NCI-H226 (cell line): ENCODE measurements at regions not wholly inside any gene's neighbourhood (a gene's known extent, or its start where the extent isn't known, plus 50 kb on each side); places are given as distances from the start of the nearest gene placed in this dataset.
A peak's percentile ranks its signal among the peaks of the same experiment; 100 is the strongest.
"Not testable (repeated sequence)": the region's sequence is repeated elsewhere in the genome, so short reads cannot be mapped to it uniquely, and the experiment has no call there.

Source experiments
- DNase-seq: peaks from one replicate; pipeline ENCODE4 v3.0.0-alpha.2; 2015

DNA sequence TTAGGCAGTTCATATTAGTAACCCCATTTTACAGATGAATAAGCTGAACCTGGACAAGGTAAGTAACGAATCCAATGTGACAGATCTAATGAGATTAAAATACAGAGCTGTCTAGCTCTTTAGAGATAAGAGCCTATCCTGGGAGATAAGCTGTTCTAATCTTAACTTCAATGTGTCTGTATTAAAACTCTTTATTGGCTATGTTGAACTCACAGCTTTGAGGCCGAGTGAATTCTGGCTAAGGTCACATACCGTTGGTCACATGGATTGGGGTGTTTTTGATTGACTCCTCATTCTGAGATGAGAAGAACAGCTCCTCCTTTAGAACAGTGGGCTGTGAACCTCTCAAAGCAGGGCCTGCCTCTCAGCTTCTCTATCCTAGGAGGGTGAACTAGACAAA is 113.4 kb upstream of the EEPD1 start:
- no peak for DNase-seq

- DNase-seq = peak; percentile 89
These were observed 112.4 kb upstream of the EEPD1 start for GRCh38 chr7:36040679-36041078.

DNA sequence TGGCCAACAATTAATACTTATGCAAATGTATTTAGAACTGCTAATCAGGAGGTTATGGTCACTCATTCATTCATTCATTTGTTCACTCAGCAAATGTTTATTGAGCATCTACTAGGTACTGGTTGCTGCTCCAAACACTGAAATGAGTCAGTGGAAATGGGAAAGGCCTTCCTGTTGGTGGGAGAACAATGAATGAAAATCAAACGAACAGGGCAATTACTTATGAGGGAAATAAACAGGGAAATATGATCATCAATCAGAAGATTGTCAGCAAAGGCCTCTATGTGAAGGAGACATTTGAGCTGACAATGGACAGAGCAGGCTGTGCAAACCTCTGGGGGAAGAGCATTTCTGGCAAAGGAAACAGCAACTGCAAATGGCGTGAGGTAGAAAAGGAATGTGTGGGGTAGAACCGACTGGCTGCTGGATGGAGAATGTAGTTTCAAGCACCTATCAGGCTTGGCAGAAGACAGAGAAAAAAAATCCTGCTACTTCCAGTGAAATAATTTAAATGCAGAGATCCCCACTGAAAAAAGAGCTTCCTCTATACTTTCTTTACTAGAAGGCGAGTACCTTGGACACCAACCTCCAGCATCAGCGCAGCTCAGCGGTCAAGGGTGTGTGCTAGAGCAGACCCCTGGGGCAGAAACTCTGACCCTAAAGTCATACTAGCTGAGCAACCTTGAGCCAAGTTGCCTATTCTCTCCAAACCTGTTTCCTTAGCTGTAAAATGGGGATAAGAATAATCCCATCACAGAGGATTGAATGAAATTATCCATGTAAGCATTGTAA is 108.8 kb upstream of the EEPD1 start:
- DNase-seq = peak; percentile 40

- no peak for DNase-seq
These were observed 107.7 kb upstream of the EEPD1 start for GRCh38 chr7:36045326-36045725.

DNA sequence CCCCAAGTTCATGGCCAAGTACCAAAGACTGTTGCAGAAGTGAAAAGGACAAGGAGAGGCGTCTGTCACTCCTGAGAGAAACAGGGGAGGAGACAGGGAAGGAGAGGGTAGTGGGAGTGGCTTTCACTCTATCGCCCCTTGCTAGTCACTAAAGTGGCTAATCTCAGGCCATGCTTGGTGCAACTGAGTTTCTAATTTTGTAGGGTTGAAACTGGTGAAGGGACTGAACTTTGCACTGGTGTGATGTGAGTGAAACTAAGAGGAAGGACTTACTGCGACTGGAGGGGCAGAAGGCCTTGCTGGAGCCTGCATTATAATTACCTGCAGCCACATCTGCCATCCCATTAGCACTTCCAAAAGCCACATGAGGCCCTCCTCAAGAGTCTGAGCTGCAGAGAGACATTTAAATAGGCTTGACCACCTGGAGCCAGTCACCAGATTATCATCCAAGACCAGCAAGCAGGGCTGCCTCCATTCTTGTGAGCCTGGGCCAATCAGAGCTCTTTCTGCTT is 107.2 kb upstream of the EEPD1 start:
- DNase-seq = no peak

DNA sequence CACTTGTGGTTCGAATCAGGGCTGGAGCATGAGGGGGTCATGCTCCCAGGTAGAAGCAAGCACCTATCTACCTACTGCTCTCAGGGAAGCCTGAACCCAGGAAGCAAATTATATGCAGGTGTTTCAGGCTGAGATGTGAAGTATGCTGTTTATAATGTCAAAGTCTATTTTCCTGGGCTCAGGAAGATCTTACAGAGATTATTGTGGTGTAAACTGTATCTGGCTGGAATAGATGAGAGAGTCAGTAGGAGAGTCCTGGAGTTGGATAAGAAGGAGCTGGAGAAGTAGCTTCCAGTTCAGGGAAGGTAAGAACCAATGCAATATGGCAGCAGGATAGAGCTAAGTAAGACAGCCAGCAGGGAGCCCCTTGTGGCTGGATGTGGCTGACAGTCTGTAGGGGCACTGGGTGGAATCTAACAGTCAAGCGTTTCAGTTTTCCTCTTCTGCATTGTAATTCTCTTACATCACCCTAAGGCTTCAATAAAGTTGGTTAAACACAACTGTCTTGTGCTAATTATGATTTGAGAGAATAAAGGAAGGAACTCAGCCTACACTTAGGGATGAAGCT is 105.9 kb upstream of the EEPD1 start:
- DNase-seq = peak; percentile 47

GRCh38 chr7:36048141-36048901 is 104.7 kb upstream of the EEPD1 start:
- peak; percentile 94 for DNase-seq

DNA sequence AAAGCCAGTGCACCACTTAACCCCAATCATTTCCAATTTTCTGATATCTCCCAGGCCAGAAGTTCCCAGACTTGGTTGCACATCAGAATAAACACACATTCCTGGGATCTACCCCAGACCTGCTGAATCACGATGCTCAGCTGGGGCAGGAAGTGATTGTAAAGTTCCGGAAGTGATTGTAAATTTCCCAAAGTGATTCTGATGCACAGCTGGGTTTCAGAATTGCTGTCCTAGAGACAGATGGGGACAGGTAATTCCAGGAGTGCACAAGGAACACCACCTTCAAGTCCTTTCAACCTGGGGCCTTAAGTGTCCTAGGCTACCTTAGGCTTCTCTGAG is 104.2 kb upstream of the EEPD1 start:
- DNase-seq = no peak

DNA sequence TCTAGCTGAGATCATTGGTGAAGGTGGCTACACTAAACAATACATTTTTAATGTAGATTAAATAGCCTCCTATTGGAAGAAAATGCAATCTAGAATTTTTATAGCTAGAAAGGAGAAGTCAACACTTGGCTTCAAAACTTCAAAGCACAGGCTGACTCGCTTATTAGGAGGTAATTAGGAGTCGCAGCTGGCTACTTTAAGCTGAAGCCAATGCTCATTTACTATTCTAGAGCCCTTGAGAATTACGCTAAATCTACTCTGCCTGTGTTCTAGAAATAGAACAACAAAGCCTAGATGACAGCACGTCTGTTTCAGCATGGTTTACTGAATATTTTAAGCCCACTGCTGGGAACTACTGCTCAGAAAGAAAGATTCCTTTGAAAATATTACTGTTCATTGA is 101.6 kb upstream of the EEPD1 start:
- DNase-seq = no peak

GRCh38 chr7:36053589-36053988 is 99.5 kb upstream of the EEPD1 start:
- DNase-seq = no peak

DNA sequence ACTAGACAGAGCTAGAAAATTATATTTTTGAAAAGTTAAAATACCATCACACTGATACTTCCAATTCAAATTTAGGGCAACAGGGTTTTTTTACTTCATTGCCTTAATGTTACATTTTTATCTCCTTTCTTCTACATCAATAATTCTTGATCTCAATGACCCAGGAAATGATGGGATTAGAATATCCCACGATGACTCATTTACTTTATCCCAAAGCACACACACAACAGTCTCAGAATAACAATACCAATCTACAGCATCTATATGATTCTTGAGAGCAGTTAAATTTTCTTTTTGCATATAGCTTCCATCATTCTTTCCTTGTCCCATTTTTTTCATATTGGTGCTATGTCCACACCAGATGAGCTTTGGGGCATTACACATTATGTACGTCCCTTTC is 98.4 kb upstream of the EEPD1 start:
- no peak for DNase-seq

DNA sequence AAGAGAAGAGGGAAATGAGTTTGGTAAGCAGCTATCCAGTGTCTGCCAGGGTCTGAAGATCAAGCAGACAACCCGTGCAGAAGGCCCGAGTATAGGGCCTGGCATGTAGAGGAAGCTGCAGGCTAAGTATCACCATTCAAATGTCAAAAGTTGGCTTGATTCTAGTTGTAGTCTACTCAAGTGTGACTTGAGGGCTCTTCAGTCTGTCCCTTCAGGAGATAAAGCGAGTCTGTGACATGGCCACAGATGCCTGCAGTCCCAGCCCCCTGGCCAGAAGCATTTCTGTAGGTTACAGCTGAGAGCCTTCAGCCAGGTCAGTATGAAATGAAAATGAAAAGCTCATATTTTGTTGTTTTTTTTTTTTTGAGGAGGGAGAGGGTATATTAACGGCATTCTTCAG is 97.8 kb upstream of the EEPD1 start:
- no peak for DNase-seq

- no peak for DNase-seq
These were observed 95.7 kb upstream of the EEPD1 start for GRCh38 chr7:36057323-36057722.

- DNase-seq = no peak
These were observed 94.9 kb upstream of the EEPD1 start for GRCh38 chr7:36058020-36058592.

DNA sequence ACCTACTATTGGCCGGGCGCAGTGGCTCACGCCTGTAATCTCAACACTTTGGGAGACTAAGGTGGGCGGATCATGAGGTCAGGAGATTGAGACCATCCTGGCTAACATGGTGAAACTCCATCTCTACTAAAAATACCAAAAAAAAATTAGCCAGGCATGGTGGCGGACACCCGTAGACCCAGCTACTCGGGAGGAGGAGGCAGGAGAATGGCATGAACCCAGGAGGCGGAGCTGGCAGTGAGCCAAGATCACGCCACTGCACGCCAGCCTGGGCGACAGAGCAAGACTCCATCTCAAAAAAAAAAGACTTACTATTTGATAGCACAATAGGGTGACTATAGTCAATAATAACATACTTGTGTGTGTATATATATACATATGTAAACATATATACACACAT is 92.7 kb upstream of the EEPD1 start:
- DNase-seq = not testable (repeated sequence)

DNA sequence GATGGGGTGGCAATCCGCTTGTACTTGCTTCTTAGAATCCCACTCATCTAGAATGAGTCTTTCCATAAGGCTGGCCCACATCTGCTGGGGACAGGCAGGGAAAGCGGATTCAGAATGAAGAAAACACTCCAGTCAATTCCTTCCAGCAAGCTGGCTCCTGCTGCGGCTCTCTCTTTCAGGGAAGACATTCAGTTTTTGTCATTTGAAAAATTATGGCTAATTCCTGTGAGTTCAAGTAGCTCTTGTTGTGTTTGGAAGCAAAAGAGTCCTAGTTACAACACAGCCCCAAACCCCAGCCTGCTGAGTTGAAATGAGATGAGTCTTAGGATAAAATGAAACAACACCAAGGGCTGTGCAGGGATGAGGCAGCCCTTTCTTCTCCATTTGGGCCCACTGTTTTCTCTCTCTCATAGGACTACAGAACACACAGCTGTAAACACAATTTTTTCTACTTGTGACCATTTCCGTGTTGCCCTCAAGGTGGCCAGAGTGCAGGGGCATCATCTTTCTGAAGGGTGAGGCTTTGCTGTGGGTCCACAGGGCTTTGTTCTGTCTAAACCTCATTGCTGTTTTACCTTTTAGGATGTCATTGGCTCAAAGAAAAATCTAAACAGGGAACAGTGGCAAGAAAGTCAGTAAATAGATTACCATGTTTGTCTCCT is 90.8 kb upstream of the EEPD1 start:
- DNase-seq = no peak

GRCh38 chr7:36064676-36065075 is 88.4 kb upstream of the EEPD1 start:
- DNase-seq = no peak

GRCh38 chr7:36065563-36066342 is 87.3 kb upstream of the EEPD1 start:
- DNase-seq = not testable (repeated sequence)

- no peak for DNase-seq
These were observed 86.8 kb upstream of the EEPD1 start for GRCh38 chr7:36066343-36066664.

DNA sequence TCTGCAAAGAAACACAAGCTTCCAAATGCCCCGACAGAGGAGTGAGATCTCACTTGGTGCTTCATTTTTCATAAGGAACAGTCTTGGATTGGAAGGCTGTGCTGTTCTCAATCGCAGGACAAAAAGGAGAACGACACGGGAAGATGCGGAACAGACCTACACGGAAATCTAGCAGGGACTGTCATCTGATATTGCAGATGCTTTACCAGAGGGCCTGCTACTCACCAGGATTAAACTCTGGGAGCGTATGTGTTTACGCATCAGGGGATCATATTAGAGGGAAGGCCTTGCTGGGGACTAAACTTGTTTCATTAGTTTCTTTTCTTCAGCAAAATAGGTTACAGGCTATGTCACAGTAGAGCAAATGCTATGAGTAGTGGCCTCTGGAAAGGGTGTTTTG is 82.8 kb upstream of the EEPD1 start:
- no peak for DNase-seq

GRCh38 chr7:36071605-36072004 is 81.4 kb upstream of the EEPD1 start:
- DNase-seq = no peak

DNA sequence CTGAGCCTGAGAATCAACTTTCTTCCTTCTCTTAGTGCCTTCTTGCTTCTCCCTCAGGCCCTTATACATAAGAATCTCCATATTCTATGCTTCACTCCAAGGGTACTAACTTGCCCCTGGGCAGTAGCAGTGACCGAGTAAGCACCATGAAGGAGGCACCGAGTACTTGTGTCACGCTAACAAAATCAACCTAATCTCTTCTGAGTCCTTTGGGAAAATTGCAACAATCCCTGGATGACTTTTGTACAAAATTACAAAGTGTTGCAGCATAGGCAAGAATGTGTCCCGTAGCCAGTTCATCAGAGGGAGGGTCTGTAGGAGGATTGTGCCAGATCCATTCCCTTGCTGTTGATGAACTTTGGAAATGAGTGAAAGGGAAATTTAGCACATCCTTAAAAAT is 80.4 kb upstream of the EEPD1 start:
- DNase-seq = no peak
